Spinal cord (tissue), 9 donors: ENCODE measurements at regions not wholly inside any gene's neighbourhood (a gene's known extent, or its start where the extent isn't known, plus 50 kb on each side); places are given as distances from the start of the nearest gene placed in this dataset.

Experiments
- DNase-seq, 6 donors: peaks; one replicate each; pipeline versions ENCODE4 v3.0.0 to v3.0.0-alpha.2; 2013 to 2015; ENCODE audit warnings: low spot score in 6 of 6, low read depth in 4 of 6
- H3K27ac ChIP-seq: one replicate; pipeline ENCODE4 v1.5.1; 2013; ENCODE audit warnings: low read depth, low read length, control low read depth
- H3K27me3 ChIP-seq: one replicate; pipeline ENCODE4 v1.6.1; 2013; ENCODE audit warnings: low read length; ENCODE audit not compliant: control insufficient read depth, insufficient read depth
- H3K36me3 ChIP-seq: one replicate; pipeline ENCODE4 v1.6.1; 2013; ENCODE audit warnings: low read length; ENCODE audit not compliant: control insufficient read depth, insufficient read depth
- H3K4me1 ChIP-seq: one replicate; pipeline ENCODE4 v1.6.1; 2013; ENCODE audit warnings: low read length; ENCODE audit not compliant: control insufficient read depth, insufficient read depth
- H3K4me3 ChIP-seq: one replicate; pipeline ENCODE4 v1.5.1; 2013; ENCODE audit warnings: low read depth, low read length, control low read depth
- H3K9me3 ChIP-seq: one replicate; pipeline ENCODE4 v1.6.1; 2013; ENCODE audit warnings: low read length; ENCODE audit not compliant: control insufficient read depth, insufficient read depth
- WGBS: methylation state at CpG from one replicate; pipeline ENCODE4 v1.1.5; 2013; ENCODE audit warnings: missing lambda C conversion rate; ENCODE audit not compliant: insufficient coverage; 5-methylcytosine and 5-hydroxymethylcytosine counted together
- donor health status: healthy.

- peaks cover 12% of the 10 kb centered on the region for H3K4me1 ChIP-seq
- WGBS = 94% methylated on average over 3 of the region's 3 CpGs
- H3K36me3 ChIP-seq = no peaks in the 10 kb centered on the region
- no peaks in the 10 kb centered on the region for H3K9me3 ChIP-seq
- H3K27me3 ChIP-seq = no peaks in the 10 kb centered on the region
- H3K27ac ChIP-seq = no peak overlapping the region
- no peak overlapping the region for H3K4me3 ChIP-seq
- DNase-seq = no peak
Measured at GRCh38 chr16:80323808-80324195, 217.0 kb upstream of the DYNLRB2 start.

DNA sequence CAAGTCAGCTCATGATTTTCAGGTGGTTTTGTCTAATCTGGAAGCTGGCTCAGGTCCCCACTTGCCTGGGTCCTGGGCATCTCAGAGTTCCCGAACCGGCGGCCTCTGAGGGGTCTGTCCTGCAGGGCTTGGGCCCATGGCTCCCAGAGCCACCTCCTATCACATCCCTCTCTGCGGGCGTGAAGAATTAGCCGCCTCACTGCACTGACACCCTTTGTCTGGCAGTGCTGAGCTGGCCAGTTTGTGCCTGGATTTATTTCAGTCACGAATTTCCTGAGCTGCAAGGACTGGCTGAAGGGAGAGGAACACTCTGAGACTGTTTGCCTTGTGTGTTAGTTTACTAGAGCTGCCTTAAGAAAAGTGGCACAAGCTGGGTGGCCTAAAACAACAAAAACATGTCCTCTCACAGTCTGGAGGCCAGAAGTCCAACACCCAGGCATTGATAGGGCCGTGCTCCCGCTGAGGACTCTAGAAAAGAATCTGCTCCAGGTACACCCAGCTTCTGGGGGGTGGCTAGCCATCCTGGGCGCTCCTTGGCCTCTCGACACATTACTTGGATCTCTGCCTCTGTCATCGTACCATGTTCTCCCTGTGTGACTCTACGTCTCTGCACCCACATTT, 217.5 kb upstream of the DYNLRB2 start:
- WGBS = 42% methylated on average over 13 of the region's 13 CpGs
- Histone ChIP-seq H3K4me3 (no peak overlapping the region), H3K36me3 (no peaks in the 10 kb centered on the region), H3K9me3 (no peaks in the 10 kb centered on the region), H3K27me3 (no peaks in the 10 kb centered on the region), H3K4me1 (peaks cover 12% of the 10 kb centered on the region), H3K27ac (no peak overlapping the region)
- peak in 4 of 6 donors; percentile 31 to 80 (median 54) for DNase-seq

DNA sequence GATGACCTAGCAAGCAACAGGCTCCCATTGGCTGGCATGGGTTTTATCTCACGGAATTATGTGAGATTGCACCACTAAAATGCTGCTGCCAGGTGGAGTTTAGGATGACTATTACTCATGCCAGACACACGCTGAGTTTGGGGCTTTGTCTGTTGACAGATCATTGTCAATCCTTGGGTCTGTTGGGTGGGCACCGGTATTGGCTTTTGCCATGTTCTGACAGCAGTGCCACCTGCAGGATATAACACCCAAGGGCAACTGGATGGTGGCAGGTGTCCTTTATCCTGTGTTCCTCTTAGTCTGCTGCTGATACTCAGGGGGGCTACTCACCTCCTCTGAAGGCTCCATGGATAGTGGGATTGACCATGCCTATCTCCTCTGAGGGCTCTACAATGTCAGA, 221.6 kb upstream of the DYNLRB2 start:
- 88% methylated on average over 3 of the region's 3 CpGs for WGBS
- Histone ChIP-seq H3K9me3 (no peaks in the 10 kb centered on the region), H3K27ac (no peak overlapping the region), H3K4me1 (peaks cover 12% of the 10 kb centered on the region), H3K4me3 (no peak overlapping the region), H3K27me3 (no peaks in the 10 kb centered on the region), H3K36me3 (no peaks in the 10 kb centered on the region)
- DNase-seq = no peak

- DNase-seq = no peak
- no peak overlapping the region for H3K27ac ChIP-seq
- peaks cover 2% of the 10 kb centered on the region for H3K4me1 ChIP-seq
- no peaks in the 10 kb centered on the region for H3K36me3 ChIP-seq
- no peaks in the 10 kb centered on the region for H3K27me3 ChIP-seq
- no CpG with 5 or more reads among the region's 1 CpG for WGBS
- no peak overlapping the region for H3K4me3 ChIP-seq
- H3K9me3 ChIP-seq = no peaks in the 10 kb centered on the region
Measured at GRCh38 chr16:80318107-80318506, 222.7 kb upstream of the DYNLRB2 start.

- Histone ChIP-seq H3K27ac (no peak overlapping the region), H3K36me3 (no peaks in the 10 kb centered on the region), H3K9me3 (no peaks in the 10 kb centered on the region), H3K4me1 (no peaks in the 10 kb centered on the region), H3K27me3 (no peaks in the 10 kb centered on the region), H3K4me3 (no peak overlapping the region)
- 91% methylated on average over 7 of the region's 8 CpGs for WGBS
- DNase-seq = no peak
Measured at GRCh38 chr16:80317599-80318037, 223.2 kb upstream of the DYNLRB2 start.

DNA sequence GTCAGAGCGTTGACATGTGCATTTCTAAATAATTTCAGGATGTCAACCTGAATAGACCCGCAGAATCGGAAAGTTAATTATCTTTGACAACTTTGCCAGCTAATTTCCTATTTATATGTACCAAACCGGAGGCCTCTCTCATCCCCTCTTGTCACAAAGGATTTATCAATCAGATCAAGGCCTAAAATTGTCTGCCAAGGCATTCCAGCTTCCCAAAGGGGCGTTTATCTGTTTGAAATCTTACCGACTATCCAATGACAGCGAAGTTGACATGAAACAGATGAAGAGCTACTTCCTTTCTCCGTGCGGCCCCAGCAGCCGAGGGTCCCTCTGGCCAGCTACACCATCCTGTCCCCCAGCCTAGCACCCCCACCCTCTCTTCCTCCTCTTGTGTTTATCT, 223.7 kb upstream of the DYNLRB2 start:
- no peak overlapping the region for H3K27ac ChIP-seq
- no peaks in the 10 kb centered on the region for H3K36me3 ChIP-seq
- WGBS = 89% methylated on average over 10 of the region's 10 CpGs
- no peaks in the 10 kb centered on the region for H3K4me1 ChIP-seq
- no peaks in the 10 kb centered on the region for H3K27me3 ChIP-seq
- H3K9me3 ChIP-seq = no peaks in the 10 kb centered on the region
- H3K4me3 ChIP-seq = no peak overlapping the region
- no peak for DNase-seq

DNA sequence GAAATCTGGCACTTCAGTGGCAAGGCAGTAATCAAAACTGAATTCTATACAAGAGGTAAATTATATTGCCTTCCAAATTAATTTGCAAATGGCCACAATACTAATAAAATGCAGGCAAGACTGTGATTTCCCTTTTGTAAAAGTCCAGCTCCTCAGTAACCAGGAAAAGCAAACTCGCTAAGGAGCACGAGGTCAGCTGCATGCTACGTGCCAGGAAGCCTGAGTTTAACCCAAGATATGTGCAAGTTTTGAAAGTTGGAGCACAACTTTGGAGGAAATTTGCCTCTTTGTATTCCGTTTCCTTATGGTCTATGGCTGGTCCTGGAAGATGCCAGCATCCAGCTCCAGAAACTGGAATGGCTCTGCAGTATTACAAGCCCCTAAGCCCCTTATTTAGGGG, 226.8 kb upstream of the DYNLRB2 start:
- WGBS = 63% methylated on average over 4 of the region's 4 CpGs
- H3K9me3 ChIP-seq = no peaks in the 10 kb centered on the region
- H3K27ac ChIP-seq = no peak overlapping the region
- no peaks in the 10 kb centered on the region for H3K36me3 ChIP-seq
- H3K27me3 ChIP-seq = no peaks in the 10 kb centered on the region
- H3K4me3 ChIP-seq = no peak overlapping the region
- H3K4me1 ChIP-seq = no peaks in the 10 kb centered on the region
- DNase-seq = no peak

GRCh38 chr16:80309178-80309577, 231.6 kb upstream of the DYNLRB2 start:
- no peaks in the 10 kb centered on the region for H3K27me3 ChIP-seq
- H3K9me3 ChIP-seq = no peaks in the 10 kb centered on the region
- 91% methylated on average over 2 of the region's 3 CpGs for WGBS
- no peaks in the 10 kb centered on the region for H3K36me3 ChIP-seq
- DNase-seq = no peak
- H3K4me1 ChIP-seq = no peaks in the 10 kb centered on the region
- H3K4me3 ChIP-seq = no peak overlapping the region
- no peak overlapping the region for H3K27ac ChIP-seq

GRCh38 chr16:80305410-80305809, 235.4 kb upstream of the DYNLRB2 start:
- no peak for DNase-seq
- no CpG with 5 or more reads among the region's 2 CpGs for WGBS
- Histone ChIP-seq H3K36me3 (no peaks in the 10 kb centered on the region), H3K9me3 (no peaks in the 10 kb centered on the region), H3K27me3 (no peaks in the 10 kb centered on the region), H3K4me1 (peaks cover 3% of the 10 kb centered on the region), H3K27ac (no peak overlapping the region), H3K4me3 (no peak overlapping the region)

DNA sequence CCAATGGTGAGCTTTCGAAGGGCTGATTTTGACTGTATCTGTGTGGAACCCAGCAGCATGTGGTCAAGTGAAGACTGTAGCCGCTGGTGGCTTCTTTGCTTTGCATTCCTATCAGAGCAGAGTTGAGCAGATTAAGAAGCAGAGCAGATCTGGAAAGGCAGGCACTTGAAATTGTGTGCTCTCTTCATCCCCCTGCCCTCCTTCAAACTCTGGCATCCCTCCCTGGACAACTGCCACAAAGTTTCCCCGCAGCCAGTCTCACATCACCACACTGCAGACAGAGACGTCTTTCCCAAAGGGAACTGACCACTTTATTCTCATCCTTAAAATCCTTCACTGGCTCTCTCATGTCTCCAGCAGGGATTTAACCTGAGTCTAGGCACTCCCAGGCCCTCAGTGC, 237.1 kb upstream of the DYNLRB2 start:
- no peaks in the 10 kb centered on the region for H3K9me3 ChIP-seq
- DNase-seq = peak in 5 of 6 donors; percentile 26 to 75 (median 44)
- H3K4me3 ChIP-seq = no peak overlapping the region
- 48% methylated on average over 4 of the region's 4 CpGs for WGBS
- H3K4me1 ChIP-seq = peaks cover 3% of the 10 kb centered on the region
- H3K27ac ChIP-seq = no peak overlapping the region
- no peaks in the 10 kb centered on the region for H3K27me3 ChIP-seq
- no peaks in the 10 kb centered on the region for H3K36me3 ChIP-seq
